Ishikawa (cell line): ENCODE measurements at regions not wholly inside any gene's neighbourhood (a gene's known extent, or its start where the extent isn't known, plus 50 kb on each side); places are given as distances from the start of the nearest gene placed in this dataset.

Experiments
- CEBPB ChIP-seq: IDR thresholded peaks from 2 replicates; pipeline ENCODE4 v1.6.1; 2012
- CREB1 ChIP-seq: IDR thresholded peaks from 2 replicates; pipeline ENCODE4 v1.6.1; 2012; ENCODE audit warnings: low read depth
- EGR1 ChIP-seq: IDR thresholded peaks from 2 replicates; pipeline ENCODE4 v1.6.1; 2012
- FOXM1 ChIP-seq: IDR thresholded peaks from 2 replicates; pipeline ENCODE4 v1.6.1; 2012; ENCODE audit warnings: low read depth, borderline replicate concordance
- MAX ChIP-seq: IDR thresholded peaks from 2 replicates; pipeline ENCODE4 v1.6.1; 2012
- RAD21 ChIP-seq: IDR thresholded peaks from 2 replicates; pipeline ENCODE4 v1.6.1; 2012; ENCODE audit warnings: low read depth
- REST ChIP-seq: IDR thresholded peaks from 2 replicates; pipeline ENCODE4 v1.6.1; 2012; ENCODE audit warnings: low read depth, mild to moderate bottlenecking
- TEAD4 ChIP-seq: IDR thresholded peaks from 2 replicates; pipeline ENCODE4 v1.6.1; 2012
- USF1 ChIP-seq: IDR thresholded peaks from 2 replicates; pipeline ENCODE4 v1.6.1; 2012
- YY1 ChIP-seq: IDR thresholded peaks from 2 replicates; pipeline ENCODE4 v1.6.1; 2012; ENCODE audit warnings: low read depth

- TF ChIP-seq FOXM1 (no peak), CEBPB (no peak), USF1 (no peak), YY1 (no peak), RAD21 (no peak), CREB1 (no peak), TEAD4 (no peak), REST (no peak), MAX (no peak), EGR1 (no peak)
Observed at GRCh38 chr16:80862160-80862705, 57.8 kb upstream of the CDYL2 start.
